Heart left ventricle (tissue), 16 donors: ENCODE measurements at regions not wholly inside any gene's neighbourhood (a gene's known extent, or its start where the extent isn't known, plus 50 kb on each side); places are given as distances from the start of the nearest gene placed in this dataset.

Source experiments
- ATAC-seq, 4 donors: fragments of 200-7000 bp; cut with Tn5 transposase; one replicate each; pipeline ENCODE4 v1.9.1; 2020 to 2022; ENCODE audit warnings: moderate library complexity in 4 of 4, mild to moderate bottlenecking in 3 of 4, moderate number of reproducible peaks in 1 of 4
- DNase-seq, 5 donors: peaks; one replicate each; pipeline ENCODE4 v3.0.0-alpha.2; 2020
- H3K27ac ChIP-seq, 12 donors: fragments of 200-600 bp; sonication (generic) in 4 of 12; one replicate each; pipeline versions ENCODE4 v1.5.0 to v1.8.0; 2016 to 2022; ENCODE audit warnings: mild to moderate bottlenecking in 2 of 12
- H3K27me3 ChIP-seq, 9 donors: fragments of 200-600 bp; sonication (generic) in 2 of 9; one replicate each; pipeline versions ENCODE4 v1.5.1 to v1.8.0; 2016 to 2022; ENCODE audit warnings: mild to moderate bottlenecking in 3 of 9
- H3K36me3 ChIP-seq, 9 donors: fragments of 200-600 bp; sonication (generic) in 2 of 9; one replicate each; pipeline versions ENCODE4 v1.5.0 to v1.8.0; 2018 to 2022; ENCODE audit warnings: mild to moderate bottlenecking in 2 of 9
- H3K4me1 ChIP-seq, 12 donors: fragments of 200-600 bp; sonication (generic) in 4 of 12; one replicate each; pipeline versions ENCODE4 v1.5.0 to v1.8.0; 2016 to 2022; ENCODE audit warnings: mild to moderate bottlenecking in 3 of 12
- H3K4me3 ChIP-seq, 12 donors: fragments of 200-600 bp; sonication (generic) in 4 of 12; one replicate each; pipeline versions ENCODE4 v1.5.0 to v1.8.0; 2017 to 2022; ENCODE audit warnings: mild to moderate bottlenecking in 9 of 12, moderate library complexity in 4 of 12
- H3K9me3 ChIP-seq, 12 donors: fragments of 200-600 bp; sonication (generic) in 4 of 12; one replicate each; pipeline versions ENCODE4 v1.5.0 to v1.8.0; 2016 to 2022; ENCODE audit warnings: mild to moderate bottlenecking in 1 of 12
- CTCF ChIP-seq, 12 donors: fragments of 200-600 bp; sonication (generic) in 4 of 12; IDR thresholded peaks; one replicate each; pipeline versions ENCODE4 v1.5.0 to v1.8.0; 2018 to 2022; ENCODE audit warnings: antibody characterized with exemption in 12 of 12, mild to moderate bottlenecking in 5 of 12
- POLR2A ChIP-seq, 2 donors: fragments of 450-650 bp; IDR thresholded peaks; one replicate each; pipeline ENCODE4 v1.6.1; 2017; ENCODE audit warnings: antibody characterized with exemption in 2 of 2, mild to moderate bottlenecking in 2 of 2, moderate library complexity in 2 of 2
- WGBS, 4 donors: extraction: QIAGEN DNeasy Blood & Tissue Kit in 2 of 4; methylation state at CpG; one replicate each; pipeline versions ENCODE4 v1.1.5 to v1.1.7; 2013 to 2018; 5-methylcytosine and 5-hydroxymethylcytosine counted together
- intact Hi-C, 10 donors: fragments of 100-400 bp; cut with DNase I; formaldehyde crosslinking; loops; one replicate each; pipeline versions ENCODE4 v1.11.1 to v1.14.2; 2022
- donor health status: ischemic (EF 13 %, LVEDD 7.1; RV severe dilation, severe dysfunction).
- donor health status: healthy with polysubstance abuse.
- donor health status: DM: no; HTN: yes; CAD: no.
- donor health status: DM: no; HTN: no; CAD: no.
- donor health status: ischemic (EF 25% LVEDD 6.9; RV normal size, moderate dysfunction).
- donor health status: ischemic (EF 25% LVEDD 5.7; RV mildly dilated, moderate dysfunction).
- donor health status: healthy.
- donor health status: DM: yes; HTN: yes; CAD: no.
- donor health status: ischemic (EF 35%, LVEDD 5.7; RV mildly dilated, moderate dysfunction).
- donor health status: nonischemic (EF 11% LVEDD 7.7; RV severe dilation, severe dysfunction).
- donor health status: DM: yes; HTN: yes; CAD: no.
- donor health status: PGD.
- donor health status: ischemic (EF 29% LVEDD 5.4; RV normal size, mild dysfunction).
- donor health status: nonischemic (EF 23%, LVEDD 6.1; RV moderate dilation, normal function).

- WGBS, 4 donors: 87 to 91% (median 88%) methylated on average over 15 of the region's 15 CpGs
- TF ChIP-seq CTCF (IDR thresholded peaks at IDR 0.05) (no peak), POLR2A (IDR thresholded peaks at IDR 0.05) (no peak)
- DNase-seq (no peak), ATAC-seq (no peak)
- Histone ChIP-seq H3K27ac (no peak overlapping the region), H3K4me1 (peaks cover 0 to 31% (median 11%) of the 10 kb centered on the region in 12 donors), H3K4me3 (no peak overlapping the region), H3K9me3 (no peaks in the 10 kb centered on the region), H3K36me3 (no peaks in the 10 kb centered on the region), H3K27me3 (no peaks in the 10 kb centered on the region)
- intact Hi-C loops: no loop called here
Measured at GRCh38 chr1:234745844-234746797, 136.1 kb upstream of the IRF2BP2 start.

- intact Hi-C loops: no loop called here
- ATAC-seq: no peak
- H3K9me3 ChIP-seq: no peaks in the 10 kb centered on the region
- DNase-seq: no peak
- H3K4me1 ChIP-seq: peaks cover 0 to 24% (median 6%) of the 10 kb centered on the region in 12 donors
- H3K27ac ChIP-seq: no peak overlapping the region
- no peaks in the 10 kb centered on the region for H3K27me3 ChIP-seq
- H3K4me3 ChIP-seq: no peak overlapping the region
- no peak for TF ChIP-seq CTCF (IDR thresholded peaks at IDR 0.05)
- no peak for TF ChIP-seq POLR2A (IDR thresholded peaks at IDR 0.05)
- WGBS, 4 donors: 96 to 98% (median 97%) methylated on average over 11 of the region's 11 CpGs
- no peaks in the 10 kb centered on the region for H3K36me3 ChIP-seq
Measured at GRCh38 chr1:234745276-234745675, 135.3 kb upstream of the IRF2BP2 start.

- no peak for DNase-seq
- intact Hi-C loops: no loop called here
- peak in 3 of 4 donors; percentile 55 to 70 (median 64) for ATAC-seq
- 38 to 50% (median 46%) methylated on average over 18 of the region's 18 CpGs for WGBS, 4 donors
- Histone ChIP-seq H3K4me3 (peak overlapping the region in 6 of 12 donors; percentile 2 to 29 (median 16)), H3K4me1 (peaks cover 0 to 21% (median 6%) of the 10 kb centered on the region in 12 donors), H3K27ac (peak overlapping the region in 10 of 12 donors; percentile 1 to 75 (median 44)), H3K27me3 (no peaks in the 10 kb centered on the region), H3K36me3 (no peaks in the 10 kb centered on the region), H3K9me3 (no peaks in the 10 kb centered on the region)
- TF ChIP-seq CTCF (IDR thresholded peaks at IDR 0.05) (no peak), POLR2A (IDR thresholded peaks at IDR 0.05) (no peak)
Measured at GRCh38 chr1:234743791-234744611, 134.0 kb upstream of the IRF2BP2 start.

GRCh38 chr1:234742622-234743021 is 132.6 kb upstream of the IRF2BP2 start:
- intact Hi-C loops: no loop called here
- 79 to 81% (median 80%) methylated on average over 10 of the region's 10 CpGs for WGBS, 4 donors
- H3K4me1 ChIP-seq: peaks cover 0 to 21% (median 6%) of the 10 kb centered on the region in 12 donors
- no peaks in the 10 kb centered on the region for H3K9me3 ChIP-seq
- H3K36me3 ChIP-seq: no peaks in the 10 kb centered on the region
- H3K4me3 ChIP-seq: no peak overlapping the region
- ATAC-seq (no peak), DNase-seq (no peak)
- TF ChIP-seq POLR2A (IDR thresholded peaks at IDR 0.05): no peak
- TF ChIP-seq CTCF (IDR thresholded peaks at IDR 0.05): no peak
- no peaks in the 10 kb centered on the region for H3K27me3 ChIP-seq
- H3K27ac ChIP-seq: no peak overlapping the region
